ENCODE measurements at regions not wholly inside any gene's neighbourhood (a gene's known extent, or its start where the extent isn't known, plus 50 kb on each side); places are given as distances from the start of the nearest gene placed in this dataset.
"Not testable (repeated sequence)": the region's sequence is repeated elsewhere in the genome, so short reads cannot be mapped to it uniquely, and the experiment has no call there.

DNA sequence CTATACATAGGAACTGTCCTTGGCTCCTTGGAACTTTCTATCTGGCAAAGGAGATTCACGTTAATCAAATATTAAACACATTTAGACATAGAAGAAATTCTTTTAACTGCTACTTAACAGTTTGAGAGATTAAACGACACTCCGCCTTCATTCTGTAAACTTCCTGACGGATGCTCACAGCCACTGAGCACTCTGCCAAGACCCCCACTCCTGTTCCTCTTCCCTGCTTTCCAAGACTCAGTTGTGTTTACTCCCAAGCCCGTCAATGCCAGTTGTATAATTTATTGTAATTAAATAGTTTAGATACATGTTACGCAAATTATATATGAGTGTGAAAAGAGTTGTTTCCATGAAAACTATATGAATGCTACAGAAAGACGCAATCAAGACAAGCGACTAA lies 321.4 kb upstream of the EPHA4 start:
- Histone ChIP-seq H3K36me3 (ENCODE audit: control insufficient read depth in 1 of 2, insufficient read depth in 2 of 2, low read length in 2 of 2) (no peaks in the 10 kb centered on the region), H2AFZ (ENCODE audit: low read depth, low read length, poor library complexity, severe bottlenecking) (no peak overlapping the region), H3K4me2 (ENCODE audit: low read length) (no peak overlapping the region), H3K4me3 (replicated peaks in 1 of 2; ENCODE audit: low read depth in 1 of 2, low read length in 2 of 2) (no peak overlapping the region), H3K27ac (ENCODE audit: low read depth, low read length) (no peak overlapping the region), H3K27me3 (ENCODE audit: insufficient read depth, low read length) (0 out of 2 replicates have a peak, but pooled peaks cover 4% of the 10 kb centered on the region), H3K79me2 (ENCODE audit: insufficient read depth, low read length) (no peaks in the 10 kb centered on the region), H3K9me2 (ENCODE audit: insufficient read depth) (no peaks in the 10 kb centered on the region), H3K4me1 (ENCODE audit: control insufficient read depth in 1 of 2, insufficient read depth in 2 of 2, low read length in 2 of 2) (no peaks in the 10 kb centered on the region), H3K9me3 (ENCODE audit: control insufficient read depth in 1 of 2, insufficient read depth in 1 of 2, low read depth in 1 of 2, low read length in 2 of 2) (no peaks in the 10 kb centered on the region), H4K20me1 (ENCODE audit: insufficient read depth) (no peaks in the 10 kb centered on the region), H3K9ac (ENCODE audit: low read length) (no peak overlapping the region)
- ChIA-PET POLR2A (no interaction called here), CTCF (no interaction called here), RAD21 (ENCODE audit: low non-redundant PET in 1 of 2, low total read pairs in 2 of 2, uncharacterized antibody in 2 of 2, unreplicated experiment in 2 of 2) (no interaction called here)
- TF ChIP-seq, protein P1, sequence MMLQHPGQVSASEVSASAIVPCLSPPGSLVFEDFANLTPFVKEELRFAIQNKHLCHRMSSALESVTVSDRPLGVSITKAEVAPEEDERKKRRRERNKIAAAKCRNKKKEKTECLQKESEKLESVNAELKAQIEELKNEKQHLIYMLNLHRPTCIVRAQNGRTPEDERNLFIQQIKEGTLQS (IDR thresholded peaks at IDR 0.05) = no peak
- TF ChIP-seq POLR2AphosphoS5 (IDR thresholded peaks at IDR 0.05; ENCODE audit: low read depth, low read length) (no peak), RAD21 (IDR thresholded peaks at IDR 0.05; ENCODE audit: low read depth) (no peak), SP1 (IDR thresholded peaks at IDR 0.05; ENCODE audit: low read depth) (no peak)
- DNase-seq (ENCODE audit: low read depth, low spot score) = no peak
- intact Hi-C loops (cut with micrococcal nuclease) = no loop called here
- BruUV-seq (replicated peaks) = no TSS peak
- no peak for ATAC-seq

DNA sequence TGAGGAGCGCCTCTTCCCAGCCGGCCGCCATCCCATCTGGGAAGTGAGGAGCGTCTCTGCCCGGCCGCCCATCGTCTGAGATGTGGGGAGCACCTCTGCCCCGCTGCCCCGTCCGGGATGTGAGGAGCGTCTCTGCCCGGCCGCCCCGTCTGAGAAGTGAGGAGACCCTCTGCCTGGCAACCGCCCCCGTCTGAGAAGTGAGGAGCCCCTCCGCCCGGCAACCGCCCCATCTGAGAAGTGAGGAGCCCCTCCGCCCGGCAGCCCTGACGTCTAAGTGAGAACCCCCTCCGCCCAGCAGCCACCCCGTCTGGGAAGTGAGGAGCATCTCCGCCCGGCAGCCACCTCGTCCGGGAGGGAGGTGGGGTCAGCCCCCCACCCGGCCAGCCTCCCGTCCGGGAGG lies 319.9 kb upstream of the EPHA4 start:
- DNase-seq (ENCODE audit: low read depth, low spot score); H3K9me3 ChIP-seq (ENCODE audit: control insufficient read depth in 1 of 2, insufficient read depth in 1 of 2, low read depth in 1 of 2, low read length in 2 of 2); H3K4me2 ChIP-seq (ENCODE audit: low read length); H3K9ac ChIP-seq (ENCODE audit: low read length); H3K79me2 ChIP-seq (ENCODE audit: insufficient read depth, low read length); BruUV-seq (replicated peaks); ATAC-seq; intact Hi-C loops (cut with micrococcal nuclease); H4K20me1 ChIP-seq (ENCODE audit: insufficient read depth); H2AFZ ChIP-seq (ENCODE audit: low read depth, low read length, poor library complexity, severe bottlenecking); H3K9me2 ChIP-seq (ENCODE audit: insufficient read depth); H3K36me3 ChIP-seq (ENCODE audit: control insufficient read depth in 1 of 2, insufficient read depth in 2 of 2, low read length in 2 of 2); H3K4me3 ChIP-seq (replicated peaks in 1 of 2; ENCODE audit: low read depth in 1 of 2, low read length in 2 of 2); H3K27me3 ChIP-seq (ENCODE audit: insufficient read depth, low read length); H3K27ac ChIP-seq (ENCODE audit: low read depth, low read length); CTCF ChIA-PET; H3K4me1 ChIP-seq (ENCODE audit: control insufficient read depth in 1 of 2, insufficient read depth in 2 of 2, low read length in 2 of 2); RAD21 ChIA-PET (ENCODE audit: low non-redundant PET in 1 of 2, low total read pairs in 2 of 2, uncharacterized antibody in 2 of 2, unreplicated experiment in 2 of 2); POLR2A ChIA-PET: not testable (repeated sequence)

DNA sequence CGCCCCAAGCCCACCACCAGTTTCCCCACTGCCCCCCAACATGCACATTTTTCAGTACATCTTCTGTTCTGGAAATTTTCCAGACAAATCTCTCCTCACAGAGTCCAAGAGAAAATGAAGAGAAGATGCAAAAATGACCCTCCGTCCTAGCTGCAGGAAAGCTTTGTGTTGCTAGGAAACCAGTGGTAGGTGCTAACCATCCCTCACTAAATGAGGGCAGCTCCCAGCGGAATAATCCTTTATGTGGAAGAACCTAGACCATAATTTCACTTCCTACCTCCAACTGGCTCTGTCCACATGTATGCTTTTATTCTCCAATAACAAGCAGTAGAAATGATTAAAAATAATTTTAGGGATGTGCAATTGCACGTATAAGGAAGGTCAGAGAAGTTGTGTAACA lies 311.9 kb upstream of the EPHA4 start:
- peaks cover 41% of the 10 kb centered on the region for H3K27me3 ChIP-seq (ENCODE audit: insufficient read depth, low read length)
- no peaks in the 10 kb centered on the region for H3K79me2 ChIP-seq (ENCODE audit: insufficient read depth, low read length)
- no peak overlapping the region for H3K4me3 ChIP-seq (replicated peaks in 1 of 2; ENCODE audit: low read depth in 1 of 2, low read length in 2 of 2)
- no peaks in the 10 kb centered on the region for H4K20me1 ChIP-seq (ENCODE audit: insufficient read depth)
- no peak overlapping the region for H3K9ac ChIP-seq (ENCODE audit: low read length)
- ATAC-seq (no peak), DNase-seq (ENCODE audit: low read depth, low spot score) (no peak)
- no peaks in the 10 kb centered on the region for H3K9me3 ChIP-seq (ENCODE audit: control insufficient read depth in 1 of 2, insufficient read depth in 1 of 2, low read depth in 1 of 2, low read length in 2 of 2)
- H3K4me1 ChIP-seq (ENCODE audit: control insufficient read depth in 1 of 2, insufficient read depth in 2 of 2, low read length in 2 of 2) = no peaks in the 10 kb centered on the region
- H2AFZ ChIP-seq (ENCODE audit: low read depth, low read length, poor library complexity, severe bottlenecking) = no peak overlapping the region
- no peaks in the 10 kb centered on the region for H3K36me3 ChIP-seq (ENCODE audit: control insufficient read depth in 1 of 2, insufficient read depth in 2 of 2, low read length in 2 of 2)
- intact Hi-C loops (cut with micrococcal nuclease) = no loop called here
- RAD21 ChIA-PET (ENCODE audit: low non-redundant PET in 1 of 2, low total read pairs in 2 of 2, uncharacterized antibody in 2 of 2, unreplicated experiment in 2 of 2) = no interaction called here
- H3K27ac ChIP-seq (ENCODE audit: low read depth, low read length) = no peak overlapping the region
- BruUV-seq (replicated peaks) = no TSS peak
- POLR2A ChIA-PET = no interaction called here
- no peak overlapping the region for H3K4me2 ChIP-seq (ENCODE audit: low read length)
- no peaks in the 10 kb centered on the region for H3K9me2 ChIP-seq (ENCODE audit: insufficient read depth)
- CTCF ChIA-PET = no interaction called here
- TF ChIP-seq YY1 (IDR thresholded peaks at IDR 0.05; ENCODE audit: extremely low read depth, insufficient replicate concordance, low read depth, low read length) = no peak
- TF ChIP-seq ZFX (IDR thresholded peaks at IDR 0.05) = no peak
- TF ChIP-seq, protein P1 (IDR thresholded peaks at IDR 0.05) = no peak
- no peak for TF ChIP-seq ELF1 (IDR thresholded peaks at IDR 0.05; ENCODE audit: borderline replicate concordance, low read depth)
- TF ChIP-seq JUND (IDR thresholded peaks at IDR 0.05) = no peak
- no peak for TF ChIP-seq EGR1 (IDR thresholded peaks at IDR 0.05; ENCODE audit: low read depth)
- TF ChIP-seq, protein P2, sequence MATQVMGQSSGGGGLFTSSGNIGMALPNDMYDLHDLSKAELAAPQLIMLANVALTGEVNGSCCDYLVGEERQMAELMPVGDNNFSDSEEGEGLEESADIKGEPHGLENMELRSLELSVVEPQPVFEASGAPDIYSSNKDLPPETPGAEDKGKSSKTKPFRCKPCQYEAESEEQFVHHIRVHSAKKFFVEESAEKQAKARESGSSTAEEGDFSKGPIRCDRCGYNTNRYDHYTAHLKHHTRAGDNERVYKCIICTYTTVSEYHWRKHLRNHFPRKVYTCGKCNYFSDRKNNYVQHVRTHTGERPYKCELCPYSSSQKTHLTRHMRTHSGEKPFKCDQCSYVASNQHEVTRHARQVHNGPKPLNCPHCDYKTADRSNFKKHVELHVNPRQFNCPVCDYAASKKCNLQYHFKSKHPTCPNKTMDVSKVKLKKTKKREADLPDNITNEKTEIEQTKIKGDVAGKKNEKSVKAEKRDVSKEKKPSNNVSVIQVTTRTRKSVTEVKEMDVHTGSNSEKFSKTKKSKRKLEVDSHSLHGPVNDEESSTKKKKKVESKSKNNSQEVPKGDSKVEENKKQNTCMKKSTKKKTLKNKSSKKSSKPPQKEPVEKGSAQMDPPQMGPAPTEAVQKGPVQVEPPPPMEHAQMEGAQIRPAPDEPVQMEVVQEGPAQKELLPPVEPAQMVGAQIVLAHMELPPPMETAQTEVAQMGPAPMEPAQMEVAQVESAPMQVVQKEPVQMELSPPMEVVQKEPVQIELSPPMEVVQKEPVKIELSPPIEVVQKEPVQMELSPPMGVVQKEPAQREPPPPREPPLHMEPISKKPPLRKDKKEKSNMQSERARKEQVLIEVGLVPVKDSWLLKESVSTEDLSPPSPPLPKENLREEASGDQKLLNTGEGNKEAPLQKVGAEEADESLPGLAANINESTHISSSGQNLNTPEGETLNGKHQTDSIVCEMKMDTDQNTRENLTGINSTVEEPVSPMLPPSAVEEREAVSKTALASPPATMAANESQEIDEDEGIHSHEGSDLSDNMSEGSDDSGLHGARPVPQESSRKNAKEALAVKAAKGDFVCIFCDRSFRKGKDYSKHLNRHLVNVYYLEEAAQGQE (IDR thresholded peaks at IDR 0.05; ENCODE audit: low read depth) = no peak
- no peak for TF ChIP-seq EZH2phosphoT487 (IDR thresholded peaks at IDR 0.05; ENCODE audit: borderline replicate concordance)
- no peak for TF ChIP-seq SRF (IDR thresholded peaks at IDR 0.05; ENCODE audit: low read depth)
- no peak for TF ChIP-seq SIN3A (IDR thresholded peaks at IDR 0.05; ENCODE audit: low read depth)

All from HCT116 (cell line).